SU-DHL-6 (cell line): ENCODE measurements at regions not wholly inside any gene's neighbourhood (a gene's known extent, or its start where the extent isn't known, plus 50 kb on each side); places are given as distances from the start of the nearest gene placed in this dataset.

Source experiments
- EZH2phosphoT487 ChIP-seq: fragments of 200-600 bp; sonication (generic), shearing (Covaris generic); conservative IDR thresholded peaks from 2 replicates; pipeline ENCODE4 v1.6.1; 2018; ENCODE audit warnings: mild to moderate bottlenecking, antibody characterized with exemption, low read length, moderate library complexity, mixed read lengths
- TF ChIP-seq, protein P1 (sequence below): fragments of 200-600 bp; sonication (generic); IDR thresholded peaks from one replicate; pipeline ENCODE4 v1.5.1; 2017; ENCODE audit warnings: antibody characterized with exemption, mild to moderate bottlenecking, low read length, moderate library complexity; ENCODE audit not compliant: insufficient read depth, poor library complexity, severe bottlenecking

GRCh38 chr5:20466512-20466911 is 478.5 kb upstream of the CDH18 start:
- TF ChIP-seq, protein P1, sequence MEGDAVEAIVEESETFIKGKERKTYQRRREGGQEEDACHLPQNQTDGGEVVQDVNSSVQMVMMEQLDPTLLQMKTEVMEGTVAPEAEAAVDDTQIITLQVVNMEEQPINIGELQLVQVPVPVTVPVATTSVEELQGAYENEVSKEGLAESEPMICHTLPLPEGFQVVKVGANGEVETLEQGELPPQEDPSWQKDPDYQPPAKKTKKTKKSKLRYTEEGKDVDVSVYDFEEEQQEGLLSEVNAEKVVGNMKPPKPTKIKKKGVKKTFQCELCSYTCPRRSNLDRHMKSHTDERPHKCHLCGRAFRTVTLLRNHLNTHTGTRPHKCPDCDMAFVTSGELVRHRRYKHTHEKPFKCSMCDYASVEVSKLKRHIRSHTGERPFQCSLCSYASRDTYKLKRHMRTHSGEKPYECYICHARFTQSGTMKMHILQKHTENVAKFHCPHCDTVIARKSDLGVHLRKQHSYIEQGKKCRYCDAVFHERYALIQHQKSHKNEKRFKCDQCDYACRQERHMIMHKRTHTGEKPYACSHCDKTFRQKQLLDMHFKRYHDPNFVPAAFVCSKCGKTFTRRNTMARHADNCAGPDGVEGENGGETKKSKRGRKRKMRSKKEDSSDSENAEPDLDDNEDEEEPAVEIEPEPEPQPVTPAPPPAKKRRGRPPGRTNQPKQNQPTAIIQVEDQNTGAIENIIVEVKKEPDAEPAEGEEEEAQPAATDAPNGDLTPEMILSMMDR, result no peak
- no peak for TF ChIP-seq EZH2phosphoT487
